HG02571 (cell line): ENCODE measurements at regions not wholly inside any gene's neighbourhood (a gene's known extent, or its start where the extent isn't known, plus 50 kb on each side); places are given as distances from the start of the nearest gene placed in this dataset.
"Not testable (repeated sequence)": the region's sequence is repeated elsewhere in the genome, so short reads cannot be mapped to it uniquely, and the experiment has no call there.

Experiments
- ATAC-seq: cut with Tn5 transposase; IDR thresholded peaks from one replicate; pipeline ENCODE4 v1.9.1; 2021; ENCODE audit warnings: mild to moderate bottlenecking, moderate library complexity; ENCODE audit not compliant: unreplicated experiment

- ATAC-seq: not testable (repeated sequence)
Observed at GRCh38 chr2:14904378-14904777, 271.9 kb downstream of the LRATD1 start.

- no peak for ATAC-seq
Observed at GRCh38 chr2:14905571-14905970, 273.1 kb downstream of the LRATD1 start.

- no peak for ATAC-seq
Observed at GRCh38 chr2:14907014-14907612, 274.6 kb downstream of the LRATD1 start.

GRCh38 chr2:14909795-14910194 is 277.3 kb downstream of the LRATD1 start:
- ATAC-seq: no peak

GRCh38 chr2:14910654-14911053 is 278.1 kb downstream of the LRATD1 start:
- ATAC-seq: no peak

GRCh38 chr2:14915983-14916382 is 283.5 kb downstream of the LRATD1 start:
- no peak for ATAC-seq

- no peak for ATAC-seq
Observed at GRCh38 chr2:14923820-14924580, 291.5 kb downstream of the LRATD1 start.

- no peak for ATAC-seq
Observed at GRCh38 chr2:14925471-14925870, 293.0 kb downstream of the LRATD1 start.

GRCh38 chr2:14927021-14927564 is 294.6 kb downstream of the LRATD1 start:
- ATAC-seq: no peak

GRCh38 chr2:14928056-14928455 is 295.5 kb downstream of the LRATD1 start:
- ATAC-seq: no peak

- ATAC-seq: no peak
Observed at GRCh38 chr2:14930441-14930840, 297.9 kb downstream of the LRATD1 start.

GRCh38 chr2:14932285-14932684 is 299.8 kb downstream of the LRATD1 start:
- ATAC-seq: no peak

GRCh38 chr2:14933753-14934152 is 301.2 kb downstream of the LRATD1 start:
- ATAC-seq: no peak

- no peak for ATAC-seq
Observed at GRCh38 chr2:14936426-14936825, 303.9 kb downstream of the LRATD1 start.

GRCh38 chr2:14937336-14937735 is 304.8 kb downstream of the LRATD1 start:
- no peak for ATAC-seq

- ATAC-seq: no peak
Observed at GRCh38 chr2:14941151-14941631, 308.7 kb downstream of the LRATD1 start.

GRCh38 chr2:14942987-14943386 is 310.5 kb downstream of the LRATD1 start:
- no peak for ATAC-seq

GRCh38 chr2:14944562-14945346 is 312.2 kb downstream of the LRATD1 start:
- ATAC-seq: no peak

GRCh38 chr2:14951569-14952285 is 319.2 kb downstream of the LRATD1 start:
- ATAC-seq: no peak

GRCh38 chr2:14952400-14952963 is 320.0 kb downstream of the LRATD1 start:
- no peak for ATAC-seq
